ENCODE measurements at regions not wholly inside any gene's neighbourhood (a gene's known extent, or its start where the extent isn't known, plus 50 kb on each side); places are given as distances from the start of the nearest gene placed in this dataset.
"Not testable (repeated sequence)": the region's sequence is repeated elsewhere in the genome, so short reads cannot be mapped to it uniquely, and the experiment has no call there.

GRCh38 chr1:184881941-184882913 lies 92.1 kb downstream of the NIBAN1 start:
- H3K36me3 ChIP-seq (ENCODE audit: control insufficient read depth in 1 of 2, insufficient read depth in 2 of 2, low read length in 1 of 2): no peaks in the 10 kb centered on the region
- peaks cover 6 to 9% of the 10 kb centered on the region in 2 donors for H3K4me1 ChIP-seq (ENCODE audit: control insufficient read depth in 1 of 2, insufficient read depth in 2 of 2, low read length in 2 of 2)
- no peaks in the 10 kb centered on the region for H3K9me3 ChIP-seq (ENCODE audit: control insufficient read depth, low read length)
- peak; percentile 78 for DNase-seq
- H3K4me3 ChIP-seq (ENCODE audit: low read length in 2 of 2): no peak overlapping the region
- intact Hi-C loops (cut with DNase I): loop anchor here (5.0 kb wide), 2 partner anchors 55 to 90 kb away; partner anchors contain the start of gene NIBAN1 (in 2 of the 2)
- peak overlapping the region; percentile 97 to 99 for H3K27ac ChIP-seq (ENCODE audit: low read depth in 1 of 2, low read length in 2 of 2)
- WGBS, 2 donors: 16 to 21% methylated on average over 9 of the region's 9 CpGs
- ATAC-seq (ENCODE audit: low FRiP score): peak; percentile 88
- no peaks in the 10 kb centered on the region for H3K27me3 ChIP-seq (ENCODE audit: control insufficient read depth in 1 of 2, insufficient read depth in 2 of 2, low read length in 1 of 2)

- Histone ChIP-seq H3K36me3 (ENCODE audit: control insufficient read depth in 1 of 2, insufficient read depth in 2 of 2, low read length in 1 of 2) (no peaks in the 10 kb centered on the region), H3K4me1 (ENCODE audit: control insufficient read depth in 1 of 2, insufficient read depth in 2 of 2, low read length in 2 of 2) (peaks cover 8 to 13% of the 10 kb centered on the region in 2 donors), H3K27me3 (ENCODE audit: control insufficient read depth in 1 of 2, insufficient read depth in 2 of 2, low read length in 1 of 2) (no peaks in the 10 kb centered on the region), H3K4me3 (ENCODE audit: low read length in 2 of 2) (no peak overlapping the region), H3K9me3 (ENCODE audit: control insufficient read depth, low read length) (no peaks in the 10 kb centered on the region), H3K27ac (ENCODE audit: low read depth in 1 of 2, low read length in 2 of 2) (peak overlapping the region; percentile 79 to 88)
- 60% methylated on average over 3 of the region's 3 CpGs for WGBS, 2 donors
- intact Hi-C loops (cut with DNase I): loop anchor here (5.0 kb wide), 2 partner anchors 53 to 92 kb away; partner anchors contain the start of gene NIBAN1 (in 2 of the 2)
- ATAC-seq (ENCODE audit: low FRiP score) (no peak), DNase-seq (no peak)
Measured at GRCh38 chr1:184879876-184880557, 94.3 kb downstream of the NIBAN1 start.

DNA sequence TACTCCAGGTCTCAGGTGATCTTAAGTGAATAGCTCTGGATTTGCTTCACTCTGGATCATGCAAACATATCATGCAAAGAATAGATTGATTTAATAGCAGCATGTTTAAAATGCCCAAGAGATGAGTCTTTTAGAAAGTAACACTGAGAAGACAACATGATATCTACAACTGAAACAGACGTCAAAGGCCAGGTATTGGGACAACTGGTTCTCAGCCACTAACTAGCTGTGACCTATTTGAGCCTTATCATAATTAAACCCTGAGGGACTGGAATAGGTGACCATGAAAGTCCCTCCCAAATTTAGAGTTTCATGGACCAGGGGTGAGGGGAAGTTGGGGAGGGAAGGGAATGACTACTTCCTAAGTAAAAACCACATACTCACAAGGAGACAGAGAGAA lies 95.7 kb downstream of the NIBAN1 start:
- peaks cover 8 to 13% of the 10 kb centered on the region in 2 donors for H3K4me1 ChIP-seq (ENCODE audit: control insufficient read depth in 1 of 2, insufficient read depth in 2 of 2, low read length in 2 of 2)
- peak overlapping the region in 1 of 2 donors; percentile 76 for H3K27ac ChIP-seq (ENCODE audit: low read depth in 1 of 2, low read length in 2 of 2)
- ATAC-seq (ENCODE audit: low FRiP score) (no peak), DNase-seq (no peak)
- intact Hi-C loops (cut with DNase I): loop anchor here in 1 of 2 donors (1.0 kb wide), 1 partner anchor 10 kb away; no protein-coding TSS in a partner anchor
- no peaks in the 10 kb centered on the region for H3K36me3 ChIP-seq (ENCODE audit: control insufficient read depth in 1 of 2, insufficient read depth in 2 of 2, low read length in 1 of 2)
- 48 to 52% methylated on average over 1 of the region's 1 CpG for WGBS, 2 donors
- H3K27me3 ChIP-seq (ENCODE audit: control insufficient read depth in 1 of 2, insufficient read depth in 2 of 2, low read length in 1 of 2): no peaks in the 10 kb centered on the region
- no peaks in the 10 kb centered on the region for H3K9me3 ChIP-seq (ENCODE audit: control insufficient read depth, low read length)
- H3K4me3 ChIP-seq (ENCODE audit: low read length in 2 of 2): no peak overlapping the region

DNA sequence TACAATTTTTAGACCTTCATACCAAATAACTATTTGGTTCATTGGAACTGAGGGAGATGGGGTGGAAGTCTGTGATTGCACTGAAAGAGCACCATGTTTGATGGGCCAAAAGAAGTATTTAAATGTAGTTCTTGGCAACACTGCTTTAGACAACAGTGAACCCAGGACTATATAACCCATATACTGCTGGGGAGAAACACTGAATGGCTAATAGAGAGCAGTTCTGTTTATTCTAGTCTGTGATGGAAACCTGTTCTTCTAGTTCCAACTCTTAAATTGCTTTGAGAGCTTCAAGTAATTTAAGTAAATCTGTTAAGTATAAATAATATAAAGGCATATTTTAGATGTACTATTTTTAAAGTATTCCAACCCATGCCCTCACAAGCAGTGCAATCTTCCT lies 96.3 kb downstream of the NIBAN1 start:
- H3K4me1 ChIP-seq (ENCODE audit: control insufficient read depth in 1 of 2, insufficient read depth in 2 of 2, low read length in 2 of 2): peaks cover 3 to 13% of the 10 kb centered on the region in 2 donors
- intact Hi-C loops (cut with DNase I): loop anchor here in 1 of 2 donors (1.0 kb wide), 1 partner anchor 10 kb away; no protein-coding TSS in a partner anchor
- DNase-seq: no peak

DNA sequence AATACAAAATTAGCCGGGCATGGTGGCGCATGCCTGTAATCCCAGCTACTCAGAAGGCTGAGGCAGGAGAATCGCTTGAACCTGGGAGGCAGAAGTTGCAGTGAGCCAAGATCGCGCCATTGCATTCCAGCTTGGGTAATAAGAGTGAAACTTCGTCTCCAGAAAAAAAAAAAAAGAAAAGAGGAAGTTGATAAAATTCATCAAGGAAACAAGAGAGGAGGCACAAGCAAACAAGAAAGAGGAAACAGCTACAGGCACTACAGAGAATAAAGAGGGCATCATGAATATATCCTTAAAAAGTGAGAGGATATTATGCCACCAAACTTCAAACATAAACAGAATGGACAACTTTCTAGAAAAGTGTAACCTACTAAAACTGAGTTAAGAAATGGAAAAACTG lies 98.3 kb downstream of the NIBAN1 start:
- H3K36me3 ChIP-seq (ENCODE audit: control insufficient read depth in 1 of 2, insufficient read depth in 2 of 2, low read length in 1 of 2); DNase-seq; H3K4me3 ChIP-seq (ENCODE audit: low read length in 2 of 2); intact Hi-C loops (cut with DNase I); H3K27me3 ChIP-seq (ENCODE audit: control insufficient read depth in 1 of 2, insufficient read depth in 2 of 2, low read length in 1 of 2); ATAC-seq (ENCODE audit: low FRiP score); H3K9me3 ChIP-seq (ENCODE audit: control insufficient read depth, low read length): not testable (repeated sequence)
- peaks cover 2 to 13% of the 10 kb centered on the region in 2 donors for H3K4me1 ChIP-seq (ENCODE audit: control insufficient read depth in 1 of 2, insufficient read depth in 2 of 2, low read length in 2 of 2)
- WGBS, 2 donors: 79 to 82% methylated on average over 6 of the region's 6 CpGs
- H3K27ac ChIP-seq (ENCODE audit: low read depth in 1 of 2, low read length in 2 of 2): peak overlapping the region in 1 of 2 donors; percentile 63

More for the DNA sequence above, 96.3 kb downstream of the NIBAN1 start:
- no peak for ATAC-seq (ENCODE audit: low FRiP score)
- no peaks in the 10 kb centered on the region for H3K27me3 ChIP-seq (ENCODE audit: control insufficient read depth in 1 of 2, insufficient read depth in 2 of 2, low read length in 1 of 2)
- H3K27ac ChIP-seq (ENCODE audit: low read depth in 1 of 2, low read length in 2 of 2): peak overlapping the region in 1 of 2 donors; percentile 76
- no peak overlapping the region for H3K4me3 ChIP-seq (ENCODE audit: low read length in 2 of 2)
- no peaks in the 10 kb centered on the region for H3K36me3 ChIP-seq (ENCODE audit: control insufficient read depth in 1 of 2, insufficient read depth in 2 of 2, low read length in 1 of 2)
- no peaks in the 10 kb centered on the region for H3K9me3 ChIP-seq (ENCODE audit: control insufficient read depth, low read length)

DNA sequence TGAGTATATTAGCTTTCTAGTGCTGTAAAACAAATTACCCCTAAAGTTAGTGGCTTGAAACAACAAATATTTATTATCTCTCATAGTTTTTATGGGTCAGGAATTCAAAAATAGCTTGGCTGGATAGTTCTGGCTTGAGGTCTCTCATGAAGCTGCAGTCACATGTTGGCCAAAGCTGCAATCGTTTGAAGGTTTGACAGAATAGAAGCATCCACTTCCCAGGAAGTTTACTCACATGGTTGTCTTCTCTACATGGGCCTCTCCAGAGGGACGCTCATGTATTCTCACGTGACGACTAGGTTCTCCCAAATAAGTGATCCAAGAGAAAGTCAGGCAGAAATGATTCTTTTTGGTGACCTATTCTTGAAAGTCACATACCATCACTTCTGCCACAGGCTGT lies 99.1 kb downstream of the NIBAN1 start:
- no peak for ATAC-seq (ENCODE audit: low FRiP score)
- H3K9me3 ChIP-seq (ENCODE audit: control insufficient read depth, low read length): no peaks in the 10 kb centered on the region
- intact Hi-C loops (cut with DNase I): no loop called here
- peaks cover 2 to 10% of the 10 kb centered on the region in 2 donors for H3K4me1 ChIP-seq (ENCODE audit: control insufficient read depth in 1 of 2, insufficient read depth in 2 of 2, low read length in 2 of 2)
- DNase-seq: no peak
- no peaks in the 10 kb centered on the region for H3K36me3 ChIP-seq (ENCODE audit: control insufficient read depth in 1 of 2, insufficient read depth in 2 of 2, low read length in 1 of 2)
- peak overlapping the region; percentile 25 to 90 for H3K27ac ChIP-seq (ENCODE audit: low read depth in 1 of 2, low read length in 2 of 2)
- H3K4me3 ChIP-seq (ENCODE audit: low read length in 2 of 2): no peak overlapping the region
- 25 to 31% methylated on average over 4 of the region's 4 CpGs for WGBS, 2 donors
- no peaks in the 10 kb centered on the region for H3K27me3 ChIP-seq (ENCODE audit: control insufficient read depth in 1 of 2, insufficient read depth in 2 of 2, low read length in 1 of 2)

DNA sequence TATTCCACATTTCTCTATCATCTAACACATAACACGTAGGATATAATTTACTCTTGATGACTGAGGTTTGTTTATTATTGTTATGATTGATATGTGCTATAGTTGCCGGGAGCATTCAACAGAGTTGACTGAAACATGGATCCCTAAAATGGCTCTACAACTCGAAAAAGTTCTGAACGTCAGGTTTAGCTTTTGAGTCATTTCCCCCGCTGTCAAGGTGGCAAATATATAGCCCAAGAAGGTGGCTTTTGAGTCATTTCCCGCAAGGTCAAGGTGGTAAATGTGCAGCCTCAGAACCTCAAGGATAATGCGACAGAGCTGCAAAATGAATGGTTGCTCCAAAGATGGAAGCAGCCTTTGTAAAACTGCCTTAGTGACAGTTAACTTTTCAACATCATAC lies 104.0 kb downstream of the NIBAN1 start:
- ATAC-seq (ENCODE audit: low FRiP score) (no peak), DNase-seq (no peak)
- Histone ChIP-seq H3K4me1 (ENCODE audit: control insufficient read depth in 1 of 2, insufficient read depth in 2 of 2, low read length in 2 of 2) (peaks cover 9 to 15% of the 10 kb centered on the region in 2 donors), H3K36me3 (ENCODE audit: control insufficient read depth in 1 of 2, insufficient read depth in 2 of 2, low read length in 1 of 2) (no peaks in the 10 kb centered on the region), H3K27ac (ENCODE audit: low read depth in 1 of 2, low read length in 2 of 2) (no peak overlapping the region), H3K9me3 (ENCODE audit: control insufficient read depth, low read length) (no peaks in the 10 kb centered on the region), H3K27me3 (ENCODE audit: control insufficient read depth in 1 of 2, insufficient read depth in 2 of 2, low read length in 1 of 2) (no peaks in the 10 kb centered on the region), H3K4me3 (ENCODE audit: low read length in 2 of 2) (no peak overlapping the region)
- 79 to 87% methylated on average over 7 of the region's 7 CpGs for WGBS, 2 donors
- intact Hi-C loops (cut with DNase I): no loop called here

DNA sequence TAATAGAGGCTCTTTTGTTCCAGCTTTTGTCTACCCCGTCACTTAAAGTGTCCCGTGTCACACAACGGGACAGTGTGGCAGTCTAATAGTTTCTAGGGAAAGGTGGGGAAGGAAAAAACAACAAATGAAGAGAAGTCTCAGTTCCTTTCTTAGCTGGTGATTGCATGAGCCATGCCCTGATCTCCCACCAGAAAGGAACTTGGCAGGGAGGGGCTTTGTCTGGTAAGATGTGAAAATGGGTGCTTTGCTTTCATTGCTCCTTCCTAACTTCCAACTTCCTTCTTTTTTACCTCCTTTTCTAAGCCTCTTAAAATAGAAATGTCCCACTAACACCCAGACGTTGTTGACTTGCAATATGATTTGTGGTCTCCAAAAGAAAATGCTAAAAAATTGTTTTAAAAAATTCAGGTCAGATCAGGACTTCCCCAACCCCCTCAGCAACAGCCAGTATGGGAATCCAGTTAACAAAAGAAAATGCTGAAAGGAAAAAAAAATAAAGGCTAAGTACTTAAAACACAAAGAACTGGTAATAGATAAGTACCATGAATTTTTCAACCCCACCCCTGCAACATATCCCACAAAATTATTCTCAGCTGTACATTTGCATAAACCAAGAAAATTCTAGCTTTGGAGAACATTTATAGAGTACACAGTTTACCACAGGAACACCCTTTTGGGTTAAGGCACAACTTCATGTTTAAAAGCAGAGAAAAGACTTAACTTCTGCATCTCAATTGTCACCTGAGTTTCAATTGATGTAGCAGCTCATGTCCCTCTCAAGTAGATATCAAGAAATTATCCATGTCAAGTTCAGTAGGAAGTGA lies 106.2 kb downstream of the NIBAN1 start:
- intact Hi-C loops (cut with DNase I): loop anchor here in 1 of 2 donors (1.0 kb wide), 1 partner anchor 10 kb away; no protein-coding TSS in a partner anchor
- DNase-seq (no peak), ATAC-seq (ENCODE audit: low FRiP score) (no peak)
- Histone ChIP-seq H3K4me3 (ENCODE audit: low read length in 2 of 2) (no peak overlapping the region), H3K9me3 (ENCODE audit: control insufficient read depth, low read length) (no peaks in the 10 kb centered on the region), H3K27me3 (ENCODE audit: control insufficient read depth in 1 of 2, insufficient read depth in 2 of 2, low read length in 1 of 2) (no peaks in the 10 kb centered on the region), H3K27ac (ENCODE audit: low read depth in 1 of 2, low read length in 2 of 2) (peak overlapping the region in 1 of 2 donors; percentile 76), H3K36me3 (ENCODE audit: control insufficient read depth in 1 of 2, insufficient read depth in 2 of 2, low read length in 1 of 2) (no peaks in the 10 kb centered on the region), H3K4me1 (ENCODE audit: control insufficient read depth in 1 of 2, insufficient read depth in 2 of 2, low read length in 2 of 2) (peaks cover 7 to 13% of the 10 kb centered on the region in 2 donors)
- WGBS, 2 donors: 21 to 23% methylated on average over 4 of the region's 4 CpGs

All from aorta (tissue), 5 donors.